ENCODE measurements at regions not wholly inside any gene's neighbourhood (a gene's known extent, or its start where the extent isn't known, plus 50 kb on each side); places are given as distances from the start of the nearest gene placed in this dataset.

- no peak for DNase-seq (ENCODE audit: low read depth in 2 of 2)
- H2AFZ ChIP-seq (ENCODE audit: low read length) = no peak overlapping the region
- no peaks in the 10 kb centered on the region for H3K79me2 ChIP-seq (ENCODE audit: control insufficient read depth, insufficient read depth, low read length)
- H3K4me1 ChIP-seq (ENCODE audit: control insufficient read depth, extremely low read depth, insufficient read depth, low read length) = no peaks in the 10 kb centered on the region
- no peaks in the 10 kb centered on the region for H3K27me3 ChIP-seq (ENCODE audit: control insufficient read depth, insufficient read depth, low read length)
- H4K20me1 ChIP-seq (ENCODE audit: control insufficient read depth, extremely low read depth, insufficient read depth, low read length) = no peaks in the 10 kb centered on the region
- no peaks in the 10 kb centered on the region for H3K9me3 ChIP-seq (ENCODE audit: control insufficient read depth, insufficient read depth, low read depth, low read length)
- no peak overlapping the region for H3K27ac ChIP-seq (ENCODE audit: insufficient read depth, low read length)
- no peak overlapping the region for H3K9ac ChIP-seq (ENCODE audit: insufficient read depth, low read length)
- H3K4me2 ChIP-seq (ENCODE audit: extremely low read depth, insufficient read depth, low read length) = no peak overlapping the region
- no peak overlapping the region for H3K4me3 ChIP-seq (replicated peaks in 1 of 4; ENCODE audit: control extremely low read depth in 1 of 4, insufficient read depth in 1 of 4, low read depth in 3 of 4, low read length in 4 of 4)
- H3K36me3 ChIP-seq (ENCODE audit: control insufficient read depth, insufficient read depth, low read length) = no peaks in the 10 kb centered on the region
- no peak for TF ChIP-seq EZH2 (IDR thresholded peaks at IDR 0.05; ENCODE audit: low read length, missing control alignments)
Observed at GRCh38 chr6:90663873-90664272, 77.0 kb upstream of the MAP3K7 start.

- no peaks in the 10 kb centered on the region for H3K27me3 ChIP-seq (ENCODE audit: control insufficient read depth, insufficient read depth, low read length)
- H3K9ac ChIP-seq (ENCODE audit: insufficient read depth, low read length) = no peak overlapping the region
- no peak overlapping the region for H3K27ac ChIP-seq (ENCODE audit: insufficient read depth, low read length)
- H3K9me3 ChIP-seq (ENCODE audit: control insufficient read depth, insufficient read depth, low read depth, low read length) = no peaks in the 10 kb centered on the region
- H3K36me3 ChIP-seq (ENCODE audit: control insufficient read depth, insufficient read depth, low read length) = no peaks in the 10 kb centered on the region
- no peak overlapping the region for H3K4me2 ChIP-seq (ENCODE audit: extremely low read depth, insufficient read depth, low read length)
- H3K79me2 ChIP-seq (ENCODE audit: control insufficient read depth, insufficient read depth, low read length) = no peaks in the 10 kb centered on the region
- H2AFZ ChIP-seq (ENCODE audit: low read length) = no peak overlapping the region
- H3K4me1 ChIP-seq (ENCODE audit: control insufficient read depth, extremely low read depth, insufficient read depth, low read length) = no peaks in the 10 kb centered on the region
- TF ChIP-seq EZH2 (IDR thresholded peaks at IDR 0.05; ENCODE audit: low read length, missing control alignments) (no peak), CTCF (conservative IDR thresholded peaks at IDR 0.05 in 1 of 2, IDR thresholded peaks at IDR 0.05 in 1 of 2; ENCODE audit: low read depth in 1 of 2, low read length in 2 of 2) (no peak)
- no peak overlapping the region for H3K4me3 ChIP-seq (replicated peaks in 1 of 4; ENCODE audit: control extremely low read depth in 1 of 4, insufficient read depth in 1 of 4, low read depth in 3 of 4, low read length in 4 of 4)
- no peak for DNase-seq (ENCODE audit: low read depth in 2 of 2)
- no peaks in the 10 kb centered on the region for H4K20me1 ChIP-seq (ENCODE audit: control insufficient read depth, extremely low read depth, insufficient read depth, low read length)
Observed at GRCh38 chr6:90663106-90663505, 76.2 kb upstream of the MAP3K7 start.

GRCh38 chr6:90660931-90661330 lies 74.1 kb upstream of the MAP3K7 start:
- Histone ChIP-seq H3K4me3 (replicated peaks in 1 of 4; ENCODE audit: control extremely low read depth in 1 of 4, insufficient read depth in 1 of 4, low read depth in 3 of 4, low read length in 4 of 4) (no peak overlapping the region), H3K27ac (ENCODE audit: insufficient read depth, low read length) (no peak overlapping the region), H3K9ac (ENCODE audit: insufficient read depth, low read length) (no peak overlapping the region), H3K4me2 (ENCODE audit: extremely low read depth, insufficient read depth, low read length) (no peak overlapping the region), H3K27me3 (ENCODE audit: control insufficient read depth, insufficient read depth, low read length) (no peaks in the 10 kb centered on the region), H3K79me2 (ENCODE audit: control insufficient read depth, insufficient read depth, low read length) (no peaks in the 10 kb centered on the region), H3K9me3 (ENCODE audit: control insufficient read depth, insufficient read depth, low read depth, low read length) (no peaks in the 10 kb centered on the region), H4K20me1 (ENCODE audit: control insufficient read depth, extremely low read depth, insufficient read depth, low read length) (no peaks in the 10 kb centered on the region), H3K4me1 (ENCODE audit: control insufficient read depth, extremely low read depth, insufficient read depth, low read length) (no peaks in the 10 kb centered on the region), H2AFZ (ENCODE audit: low read length) (no peak overlapping the region), H3K36me3 (ENCODE audit: control insufficient read depth, insufficient read depth, low read length) (no peaks in the 10 kb centered on the region)
- no peak for DNase-seq (ENCODE audit: low read depth in 2 of 2)
- TF ChIP-seq CTCF (conservative IDR thresholded peaks at IDR 0.05 in 1 of 2, IDR thresholded peaks at IDR 0.05 in 1 of 2; ENCODE audit: low read depth in 1 of 2, low read length in 2 of 2) = no peak
- no peak for TF ChIP-seq EZH2 (IDR thresholded peaks at IDR 0.05; ENCODE audit: low read length, missing control alignments)

Measured in fibroblast of lung (primary cell).